Motor neuron (in vitro differentiated cells): ENCODE measurements at regions not wholly inside any gene's neighbourhood (a gene's known extent, or its start where the extent isn't known, plus 50 kb on each side); places are given as distances from the start of the nearest gene placed in this dataset.

Experiments used
- ATAC-seq, 8 experiments: fragments of 200-7000 bp; cut with Tn5 transposase; replicated peaks in 6 of 8; 2 replicates each; pipeline ENCODE4 v1.8.0; 2021; ENCODE audit warnings: mild to moderate bottlenecking in 8 of 8, moderate library complexity in 8 of 8
- H3K27ac ChIP-seq, 2 donors: fragments of 250-450 bp; sonication (Bioruptor Pico); 2 replicates each; pipeline ENCODE4 v1.9.0; 2021; ENCODE audit warnings: antibody characterized with exemption in 2 of 2, mild to moderate bottlenecking in 2 of 2, moderate library complexity in 1 of 2
- H3K4me1 ChIP-seq, 2 donors: fragments of 250-450 bp; sonication (Bioruptor Pico); replicated peaks in 1 of 2; 2 replicates each; pipeline ENCODE4 v1.6.1; 2021; ENCODE audit warnings: antibody characterized with exemption in 2 of 2, mild to moderate bottlenecking in 2 of 2, moderate library complexity in 1 of 2
- H3K4me3 ChIP-seq, 5 donors: fragments of 250-450 bp; sonication (Bioruptor Pico); 2 replicates each; pipeline ENCODE4 v1.9.0; 2021; ENCODE audit warnings: antibody characterized with exemption in 5 of 5, mild to moderate bottlenecking in 5 of 5, moderate library complexity in 4 of 5
- WGBS, 10 experiments: fragments of 450-650 bp; shearing (Covaris generic); methylation state at CpG; one replicate each; pipeline ENCODE4 v1.0.0; 2022; 5-methylcytosine and 5-hydroxymethylcytosine counted together
- in situ Hi-C, 9 experiments: fragments of 400-800 bp; cut with MboI; loops; one replicate each; pipeline ENCODE4 v1.15.0; 2021; ENCODE audit warnings: low sequenced_read_pairs in 9 of 9, low pct_unique_long_range_greater_than_20kb in 2 of 9; ENCODE audit not compliant: unreplicated experiment in 9 of 9

DNA sequence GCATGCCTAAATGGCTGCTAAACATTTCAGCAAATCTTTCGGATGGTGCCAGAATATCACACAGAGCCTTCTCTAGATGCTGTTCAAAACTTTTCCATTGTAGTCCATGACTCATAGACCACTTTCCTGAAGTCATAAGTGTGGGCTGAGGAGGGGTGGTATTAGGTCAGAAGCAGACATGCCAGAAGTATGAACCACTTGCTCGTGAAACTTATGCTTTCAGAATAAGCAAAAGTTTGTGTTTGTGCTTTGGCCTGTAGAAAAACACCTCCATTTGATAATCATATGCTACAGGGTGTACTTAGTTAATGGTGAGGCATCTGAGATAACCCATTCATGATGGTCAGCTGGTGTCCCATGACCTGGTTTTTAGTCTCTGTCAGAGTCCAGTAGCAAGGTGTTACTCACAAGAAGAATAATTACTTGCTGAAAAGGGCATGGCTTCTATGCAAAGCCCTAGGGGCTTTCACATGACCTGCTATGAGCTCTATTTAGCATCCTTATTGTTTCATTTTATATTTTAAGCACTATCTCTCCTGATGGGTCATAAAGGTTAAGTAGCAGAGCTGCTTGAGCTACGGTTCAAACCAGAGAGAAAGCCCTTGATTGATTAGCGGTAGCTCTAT lies 183.1 kb upstream of the IVNS1ABP start:
- no peak overlapping the region for H3K27ac ChIP-seq
- H3K4me1 ChIP-seq = no peaks in the 10 kb centered on the region
- in situ Hi-C loops = no loop called here
- WGBS, 10 experiments = 0 to 100% (median 52%) methylated on average over 1 to 4 of the region's 4 CpGs
- peak in 5 of 8 experiments; percentile 32 to 95 (median 72) for ATAC-seq
- H3K4me3 ChIP-seq = no peak overlapping the region

- no peak overlapping the region for H3K4me3 ChIP-seq
- no peaks in the 10 kb centered on the region for H3K4me1 ChIP-seq
- in situ Hi-C loops = loop anchor here in 1 of 9 experiments (25.0 kb wide), 1 partner anchor 186 kb away; the partner anchor contains the start of gene IVNS1ABP
- 42 to 100% (median 71%) methylated on average over 1 to 2 of the region's 2 CpGs for whole genome bisulfite sequencing, 10 experiments
- H3K27ac ChIP-seq = no peak overlapping the region
- ATAC-seq = peak in 1 of 8 experiments; percentile 15
Measured at GRCh38 chr1:185498207-185498606, 181.2 kb upstream of the IVNS1ABP start.

DNA sequence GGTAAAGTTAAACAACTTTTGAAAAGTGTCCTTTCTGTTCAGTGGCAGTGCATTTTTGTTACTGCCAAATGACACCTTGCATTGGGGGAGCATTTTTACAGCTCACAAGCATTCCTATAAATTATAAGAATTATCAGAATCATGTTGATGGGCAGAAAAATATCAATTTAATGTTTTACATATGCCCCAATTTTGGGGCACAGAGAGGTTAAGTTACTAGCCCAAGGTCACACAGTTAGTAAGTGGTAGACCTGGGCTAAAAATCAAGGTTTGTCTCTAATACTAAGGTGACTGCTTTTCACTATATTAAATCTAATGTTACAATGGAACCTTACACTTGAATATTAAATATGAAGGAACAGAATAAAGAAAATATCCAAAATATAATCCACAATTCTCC lies 180.1 kb upstream of the IVNS1ABP start:
- Histone ChIP-seq H3K4me3 (no peak overlapping the region), H3K4me1 (no peaks in the 10 kb centered on the region), H3K27ac (no peak overlapping the region)
- ATAC-seq = no peak
- in situ Hi-C loops = loop anchor here in 1 of 9 experiments (25.0 kb wide), 1 partner anchor 185 kb away; the partner anchor contains the start of gene IVNS1ABP

- H3K27ac ChIP-seq = no peak overlapping the region
- no peak for ATAC-seq
- in situ Hi-C loops = loop anchor here in 1 of 9 experiments (25.0 kb wide), 1 partner anchor 184 kb away; the partner anchor contains the start of gene IVNS1ABP
- WGBS, 10 experiments = 50 to 100% (median 83%) methylated on average over 1 of the region's 1 CpG; no CpG with 5 or more reads in 3 of the 10 experiments
- H3K4me1 ChIP-seq = no peaks in the 10 kb centered on the region
- H3K4me3 ChIP-seq = no peak overlapping the region
Measured at GRCh38 chr1:185495898-185496297, 178.9 kb upstream of the IVNS1ABP start.

DNA sequence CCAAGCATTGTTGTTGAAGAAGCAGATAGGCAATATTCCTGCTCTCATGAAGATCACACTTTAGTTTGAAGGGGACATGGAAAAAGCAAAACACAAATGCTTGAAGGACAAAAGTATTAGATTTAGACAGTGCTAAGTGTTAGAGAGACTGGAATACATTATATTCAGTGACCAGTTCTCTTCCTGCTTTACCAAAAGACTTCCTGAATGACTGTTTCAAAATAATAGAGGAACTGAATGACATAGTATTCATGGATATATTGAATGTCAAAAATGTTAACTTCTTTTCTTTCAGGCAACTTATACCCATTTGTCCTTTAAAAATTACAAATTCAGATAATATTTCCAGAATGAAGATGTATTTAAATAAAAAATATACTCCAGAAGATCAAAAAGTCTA lies 178.0 kb upstream of the IVNS1ABP start:
- H3K4me1 ChIP-seq = no peaks in the 10 kb centered on the region
- ATAC-seq = no peak
- no peak overlapping the region for H3K4me3 ChIP-seq
- in situ Hi-C loops = loop anchor here in 1 of 9 experiments (25.0 kb wide), 1 partner anchor 183 kb away; the partner anchor contains the start of gene IVNS1ABP
- no peak overlapping the region for H3K27ac ChIP-seq

- in situ Hi-C loops = loop anchor here in 1 of 9 experiments (25.0 kb wide), 1 partner anchor 180 kb away; the partner anchor contains the start of gene IVNS1ABP
- Histone ChIP-seq H3K27ac (no peak overlapping the region), H3K4me1 (peaks cover 7 to 9% of the 10 kb centered on the region in 2 donors), H3K4me3 (no peak overlapping the region)
- peak in 4 of 8 experiments; percentile 36 to 92 (median 66) for ATAC-seq
Measured at GRCh38 chr1:185492089-185492825, 175.2 kb upstream of the IVNS1ABP start.

- Histone ChIP-seq H3K4me3 (no peak overlapping the region), H3K4me1 (peaks cover 7 to 9% of the 10 kb centered on the region in 2 donors), H3K27ac (no peak overlapping the region)
- 7 to 100% (median 85%) methylated on average over 1 to 2 of the region's 2 CpGs for WGBS, 10 experiments
- ATAC-seq = peak in 1 of 8 experiments; percentile 16
- in situ Hi-C loops = loop anchor here in 1 of 9 experiments (25.0 kb wide), 1 partner anchor 179 kb away; the partner anchor contains the start of gene IVNS1ABP
Measured at GRCh38 chr1:185491604-185492003, 174.6 kb upstream of the IVNS1ABP start.

- Histone ChIP-seq H3K4me1 (peaks cover 7 to 9% of the 10 kb centered on the region in 2 donors), H3K27ac (no peak overlapping the region), H3K4me3 (no peak overlapping the region)
- ATAC-seq = no peak
- 25 to 100% (median 94%) methylated on average over 1 to 5 of the region's 5 CpGs; no CpG with 5 or more reads in 1 of the 10 experiments for WGBS, 10 experiments
- in situ Hi-C loops = loop anchor here in 1 of 9 experiments (25.0 kb wide), 1 partner anchor 179 kb away; the partner anchor contains the start of gene IVNS1ABP
Measured at GRCh38 chr1:185490924-185491323, 173.9 kb upstream of the IVNS1ABP start.

- H3K4me3 ChIP-seq = no peak overlapping the region
- in situ Hi-C loops = loop anchor here in 1 of 9 experiments (25.0 kb wide), 1 partner anchor 177 kb away; the partner anchor contains the start of gene IVNS1ABP
- ATAC-seq = no peak
- H3K27ac ChIP-seq = no peak overlapping the region
- H3K4me1 ChIP-seq = peaks cover 11% of the 10 kb centered on the region in 2 donors
- WGBS, 10 experiments = 75 to 100% (median 93%) methylated on average over 1 to 3 of the region's 3 CpGs; no CpG with 5 or more reads in 2 of the 10 experiments
Measured at GRCh38 chr1:185489406-185489805, 172.4 kb upstream of the IVNS1ABP start.

- WGBS, 10 experiments = 35 to 100% (median 48%) methylated on average over 2 to 4 of the region's 4 CpGs; no CpG with 5 or more reads in 4 of the 10 experiments
- in situ Hi-C loops = loop anchor here in 1 of 9 experiments (25.0 kb wide), 1 partner anchor 177 kb away; the partner anchor contains the start of gene IVNS1ABP
- Histone ChIP-seq H3K4me3 (no peak overlapping the region), H3K27ac (no peak overlapping the region), H3K4me1 (peaks cover 17% of the 10 kb centered on the region in 2 donors)
- peak in 6 of 8 experiments; percentile 23 to 66 (median 60) for ATAC-seq
Measured at GRCh38 chr1:185488808-185489207, 171.8 kb upstream of the IVNS1ABP start.

DNA sequence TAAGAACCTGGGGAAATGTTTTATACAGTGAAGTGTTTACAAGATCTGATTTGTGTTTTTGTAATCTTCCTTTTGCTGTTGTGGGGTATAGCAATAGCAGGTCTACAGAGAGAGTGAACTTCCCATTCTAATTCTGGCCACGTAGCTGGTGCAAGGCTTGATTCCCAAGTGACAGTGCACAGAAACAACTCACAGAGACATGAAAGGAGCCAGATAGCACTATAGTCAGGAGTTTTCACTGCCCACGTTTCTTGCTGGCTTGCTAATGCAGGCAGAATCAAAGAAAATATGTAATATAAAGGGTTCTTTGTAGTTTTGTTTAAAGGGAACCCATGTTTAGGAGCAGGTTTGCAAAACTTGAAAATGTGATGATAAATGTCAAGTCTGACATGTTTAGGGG lies 170.9 kb upstream of the IVNS1ABP start:
- H3K4me1 ChIP-seq = peaks cover 21% of the 10 kb centered on the region in 2 donors
- H3K4me3 ChIP-seq = no peak overlapping the region
- in situ Hi-C loops = loop anchor here in 1 of 9 experiments (25.0 kb wide), 1 partner anchor 176 kb away; the partner anchor contains the start of gene IVNS1ABP
- 0 to 100% (median 58%) methylated on average over 1 to 2 of the region's 2 CpGs for WGBS, 10 experiments
- no peak overlapping the region for H3K27ac ChIP-seq
- ATAC-seq = peak in 2 of 8 experiments; percentile 15 to 27

GRCh38 chr1:185487026-185487425 lies 170.0 kb upstream of the IVNS1ABP start:
- peaks cover 21% of the 10 kb centered on the region in 2 donors for H3K4me1 ChIP-seq
- in situ Hi-C loops = loop anchor here in 1 of 9 experiments (25.0 kb wide), 1 partner anchor 175 kb away; the partner anchor contains the start of gene IVNS1ABP
- WGBS, 10 experiments = 94 to 100% (median 98%) methylated on average over 1 to 2 of the region's 2 CpGs; no CpG with 5 or more reads in 4 of the 10 experiments
- no peak overlapping the region for H3K4me3 ChIP-seq
- ATAC-seq = no peak
- no peak overlapping the region for H3K27ac ChIP-seq

GRCh38 chr1:185486346-185486745 lies 169.3 kb upstream of the IVNS1ABP start:
- 0 to 100% (median 75%) methylated on average over 1 to 5 of the region's 5 CpGs for WGBS, 10 experiments
- ATAC-seq = no peak
- peaks cover 21% of the 10 kb centered on the region in 2 donors for H3K4me1 ChIP-seq

More at GRCh38 chr1:185486346-185486745, 169.3 kb upstream of the IVNS1ABP start:
- in situ Hi-C loops = loop anchor here in 1 of 9 experiments (25.0 kb wide), 1 partner anchor 174 kb away; the partner anchor contains the start of gene IVNS1ABP
- Histone ChIP-seq H3K4me3 (no peak overlapping the region), H3K27ac (no peak overlapping the region)
